GM21717 (cell line): ENCODE measurements at regions not wholly inside any gene's neighbourhood (a gene's known extent, or its start where the extent isn't known, plus 50 kb on each side); places are given as distances from the start of the nearest gene placed in this dataset.

Experiments used
- ATAC-seq: cut with Tn5 transposase; IDR thresholded peaks from one replicate; pipeline ENCODE4 v1.9.1; 2021; ENCODE audit warnings: mild to moderate bottlenecking, moderate library complexity; ENCODE audit not compliant: unreplicated experiment

- ATAC-seq, result no peak
Observed at GRCh38 chr13:22211876-22212275, 541.0 kb downstream of the FGF9 start.

- no peak for ATAC-seq
Observed at GRCh38 chr13:22212576-22212975, 541.7 kb downstream of the FGF9 start.

GRCh38 chr13:22214184-22214583 is 543.3 kb downstream of the FGF9 start:
- ATAC-seq, result no peak

- ATAC-seq, result no peak
Observed at GRCh38 chr13:22218797-22219196, 547.9 kb downstream of the FGF9 start.

- ATAC-seq, result no peak
Observed at GRCh38 chr13:22219709-22220108, 548.8 kb downstream of the FGF9 start.

- no peak for ATAC-seq
Observed at GRCh38 chr13:22220151-22221135, 549.6 kb downstream of the FGF9 start.

- no peak for ATAC-seq
Observed at GRCh38 chr13:22223411-22223810, 552.5 kb downstream of the FGF9 start.

- ATAC-seq, result no peak
Observed at GRCh38 chr13:22226086-22226485, 555.2 kb downstream of the FGF9 start.

GRCh38 chr13:22227895-22228294 is 557.0 kb downstream of the FGF9 start:
- ATAC-seq, result no peak

GRCh38 chr13:22229916-22230315 is 559.0 kb downstream of the FGF9 start:
- no peak for ATAC-seq

GRCh38 chr13:22232186-22232585 is 561.3 kb downstream of the FGF9 start:
- no peak for ATAC-seq

- no peak for ATAC-seq
Observed at GRCh38 chr13:22235285-22235949, 564.5 kb downstream of the FGF9 start.

GRCh38 chr13:22235950-22236290 is 565.0 kb downstream of the FGF9 start:
- no peak for ATAC-seq

GRCh38 chr13:22238269-22238668 is 567.4 kb downstream of the FGF9 start:
- no peak for ATAC-seq

- no peak for ATAC-seq
Observed at GRCh38 chr13:22240716-22241115, 569.8 kb downstream of the FGF9 start.

- no peak for ATAC-seq
Observed at GRCh38 chr13:22243469-22244163, 572.7 kb downstream of the FGF9 start.

- ATAC-seq, result no peak
Observed at GRCh38 chr13:22252281-22252830, 581.5 kb downstream of the FGF9 start.

GRCh38 chr13:22253107-22253506 is 582.2 kb downstream of the FGF9 start:
- ATAC-seq, result no peak

GRCh38 chr13:22256111-22256639 is 585.3 kb downstream of the FGF9 start:
- no peak for ATAC-seq

- no peak for ATAC-seq
Observed at GRCh38 chr13:22262001-22262885, 591.4 kb downstream of the FGF9 start.
